ENCODE measurements at regions not wholly inside any gene's neighbourhood (a gene's known extent, or its start where the extent isn't known, plus 50 kb on each side); places are given as distances from the start of the nearest gene placed in this dataset.
A peak's percentile ranks its signal among the peaks of the same experiment; 100 is the strongest.

GRCh38 chr2:207260947-207261346 is 95.2 kb upstream of the KLF7 start:
- Histone ChIP-seq H3K9ac (no peak overlapping the region), H3K9me3 (ENCODE audit: low read depth) (no peaks in the 10 kb centered on the region), H3K27me3 (no peaks in the 10 kb centered on the region), H3K4me3 (no peak overlapping the region), H3K36me3 (no peaks in the 10 kb centered on the region), H3F3A (ENCODE audit: low read depth) (peaks cover 10% of the 10 kb centered on the region), H3K4me2 (no peak overlapping the region), H4K20me1 (ENCODE audit: low read depth) (no peaks in the 10 kb centered on the region), H3K4me1 (peaks cover 31% of the 10 kb centered on the region), H3K79me2 (ENCODE audit: low read depth) (no peaks in the 10 kb centered on the region), H3K27ac (no peak overlapping the region), H2AFZ (replicated peaks) (no peak overlapping the region)
- Mint-ChIP-seq H3K4me1 (peaks cover 39% of the 10 kb centered on the region), H3K9me3 (no peaks in the 10 kb centered on the region), H3K4me3 (no peak overlapping the region), H3K27ac (peak overlapping the region; percentile 50), H3K27me3 (ENCODE audit: insufficient read depth, low read depth) (peaks cover 4% of the 10 kb centered on the region), H3K36me3 (no peaks in the 10 kb centered on the region)
- DNase-seq (ENCODE audit: low spot score): no peak
- no peak for TF ChIP-seq EZH2 (IDR thresholded peaks at IDR 0.05)
- no peak for TF ChIP-seq EZH2phosphoT487 (IDR thresholded peaks at IDR 0.05)
- TF ChIP-seq, protein P1, sequence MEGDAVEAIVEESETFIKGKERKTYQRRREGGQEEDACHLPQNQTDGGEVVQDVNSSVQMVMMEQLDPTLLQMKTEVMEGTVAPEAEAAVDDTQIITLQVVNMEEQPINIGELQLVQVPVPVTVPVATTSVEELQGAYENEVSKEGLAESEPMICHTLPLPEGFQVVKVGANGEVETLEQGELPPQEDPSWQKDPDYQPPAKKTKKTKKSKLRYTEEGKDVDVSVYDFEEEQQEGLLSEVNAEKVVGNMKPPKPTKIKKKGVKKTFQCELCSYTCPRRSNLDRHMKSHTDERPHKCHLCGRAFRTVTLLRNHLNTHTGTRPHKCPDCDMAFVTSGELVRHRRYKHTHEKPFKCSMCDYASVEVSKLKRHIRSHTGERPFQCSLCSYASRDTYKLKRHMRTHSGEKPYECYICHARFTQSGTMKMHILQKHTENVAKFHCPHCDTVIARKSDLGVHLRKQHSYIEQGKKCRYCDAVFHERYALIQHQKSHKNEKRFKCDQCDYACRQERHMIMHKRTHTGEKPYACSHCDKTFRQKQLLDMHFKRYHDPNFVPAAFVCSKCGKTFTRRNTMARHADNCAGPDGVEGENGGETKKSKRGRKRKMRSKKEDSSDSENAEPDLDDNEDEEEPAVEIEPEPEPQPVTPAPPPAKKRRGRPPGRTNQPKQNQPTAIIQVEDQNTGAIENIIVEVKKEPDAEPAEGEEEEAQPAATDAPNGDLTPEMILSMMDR (IDR thresholded peaks at IDR 0.05): no peak

- Histone ChIP-seq H3K27ac (no peak overlapping the region), H3K27me3 (no peaks in the 10 kb centered on the region), H3K4me2 (no peak overlapping the region), H4K20me1 (ENCODE audit: low read depth) (no peaks in the 10 kb centered on the region), H3K9me3 (ENCODE audit: low read depth) (no peaks in the 10 kb centered on the region), H2AFZ (replicated peaks) (no peak overlapping the region), H3F3A (ENCODE audit: low read depth) (no peaks in the 10 kb centered on the region), H3K4me1 (peaks cover 2% of the 10 kb centered on the region), H3K36me3 (no peaks in the 10 kb centered on the region), H3K4me3 (no peak overlapping the region), H3K79me2 (ENCODE audit: low read depth) (no peaks in the 10 kb centered on the region), H3K9ac (no peak overlapping the region)
- H3K27me3 Mint-ChIP-seq (ENCODE audit: insufficient read depth, low read depth): peaks cover 2% of the 10 kb centered on the region
- H3K27ac Mint-ChIP-seq: no peak overlapping the region
- TF ChIP-seq EZH2 (IDR thresholded peaks at IDR 0.05): no peak
- TF ChIP-seq, protein P1 (IDR thresholded peaks at IDR 0.05): no peak
- no peak for TF ChIP-seq EZH2phosphoT487 (IDR thresholded peaks at IDR 0.05)
- no peak overlapping the region for H3K4me3 Mint-ChIP-seq
- H3K36me3 Mint-ChIP-seq: no peaks in the 10 kb centered on the region
- no peak for DNase-seq (ENCODE audit: low spot score)
- peaks cover 8% of the 10 kb centered on the region for H3K4me1 Mint-ChIP-seq
- H3K9me3 Mint-ChIP-seq: no peaks in the 10 kb centered on the region
Observed at GRCh38 chr2:207264310-207264709, 98.6 kb upstream of the KLF7 start.

DNA sequence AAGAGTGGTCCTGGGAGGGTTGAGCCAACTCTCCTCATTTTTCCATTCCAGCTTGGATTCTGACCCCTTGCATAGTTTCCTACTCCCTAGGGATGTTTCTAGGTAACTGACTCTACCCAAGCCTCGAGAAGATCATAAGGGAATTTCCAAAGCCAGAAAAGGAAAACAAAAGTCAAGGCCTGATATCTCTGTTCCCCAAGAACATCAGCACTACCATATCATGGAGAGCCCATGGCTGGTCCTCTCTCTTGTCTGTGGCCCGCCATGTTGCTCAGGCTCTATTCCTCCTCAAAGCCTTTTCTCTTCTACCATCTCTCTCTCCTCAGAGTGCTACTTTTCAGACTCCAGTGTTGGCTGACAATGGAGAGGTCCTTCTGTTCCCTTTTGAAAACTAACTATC is 99.6 kb upstream of the KLF7 start:
- H4K20me1 ChIP-seq (ENCODE audit: low read depth): no peaks in the 10 kb centered on the region
- no peak overlapping the region for H3K27ac Mint-ChIP-seq
- H3K79me2 ChIP-seq (ENCODE audit: low read depth): no peaks in the 10 kb centered on the region
- H3K4me1 Mint-ChIP-seq: peaks cover 2% of the 10 kb centered on the region
- H3K9me3 Mint-ChIP-seq: no peaks in the 10 kb centered on the region
- no peaks in the 10 kb centered on the region for H3K36me3 ChIP-seq
- H3K36me3 Mint-ChIP-seq: no peaks in the 10 kb centered on the region
- H3F3A ChIP-seq (ENCODE audit: low read depth): no peaks in the 10 kb centered on the region
- H3K4me2 ChIP-seq: no peak overlapping the region
- peaks cover 2% of the 10 kb centered on the region for H3K27me3 Mint-ChIP-seq (ENCODE audit: insufficient read depth, low read depth)
- no peak for TF ChIP-seq EZH2phosphoT487 (IDR thresholded peaks at IDR 0.05)
- H3K9me3 ChIP-seq (ENCODE audit: low read depth): no peaks in the 10 kb centered on the region
- no peak overlapping the region for H3K4me3 ChIP-seq
- DNase-seq (ENCODE audit: low spot score): no peak
- H3K27me3 ChIP-seq: no peaks in the 10 kb centered on the region
- H3K4me3 Mint-ChIP-seq: no peak overlapping the region
- H3K27ac ChIP-seq: no peak overlapping the region
- H3K4me1 ChIP-seq: no peaks in the 10 kb centered on the region
- H3K9ac ChIP-seq: no peak overlapping the region
- no peak overlapping the region for H2AFZ ChIP-seq (replicated peaks)

- no peaks in the 10 kb centered on the region for H3K9me3 ChIP-seq (ENCODE audit: low read depth)
- H3K27ac Mint-ChIP-seq: no peak overlapping the region
- peaks cover 2% of the 10 kb centered on the region for H3K27me3 Mint-ChIP-seq (ENCODE audit: insufficient read depth, low read depth)
- no peaks in the 10 kb centered on the region for H3K79me2 ChIP-seq (ENCODE audit: low read depth)
- no peak overlapping the region for H2AFZ ChIP-seq (replicated peaks)
- H3K4me3 Mint-ChIP-seq: no peak overlapping the region
- H3K27ac ChIP-seq: no peak overlapping the region
- DNase-seq (ENCODE audit: low spot score): no peak
- no peaks in the 10 kb centered on the region for H3K27me3 ChIP-seq
- no peak overlapping the region for H3K9ac ChIP-seq
- H3K9me3 Mint-ChIP-seq: no peaks in the 10 kb centered on the region
- H3K4me1 ChIP-seq: no peaks in the 10 kb centered on the region
- no peaks in the 10 kb centered on the region for H3K36me3 Mint-ChIP-seq
- no peaks in the 10 kb centered on the region for H3F3A ChIP-seq (ENCODE audit: low read depth)
- no peak overlapping the region for H3K4me3 ChIP-seq
- H3K4me1 Mint-ChIP-seq: peaks cover 2% of the 10 kb centered on the region
- H3K4me2 ChIP-seq: no peak overlapping the region
- H4K20me1 ChIP-seq (ENCODE audit: low read depth): no peaks in the 10 kb centered on the region
- no peaks in the 10 kb centered on the region for H3K36me3 ChIP-seq
- TF ChIP-seq EZH2phosphoT487 (IDR thresholded peaks at IDR 0.05) (no peak), EZH2 (IDR thresholded peaks at IDR 0.05) (no peak)
- TF ChIP-seq, protein P1 (IDR thresholded peaks at IDR 0.05): no peak
Observed at GRCh38 chr2:207265869-207266268, 100.1 kb upstream of the KLF7 start.

All from neural progenitor cell (in vitro differentiated cells).